ENCODE measurements at regions not wholly inside any gene's neighbourhood (a gene's known extent, or its start where the extent isn't known, plus 50 kb on each side); places are given as distances from the start of the nearest gene placed in this dataset.

DNA sequence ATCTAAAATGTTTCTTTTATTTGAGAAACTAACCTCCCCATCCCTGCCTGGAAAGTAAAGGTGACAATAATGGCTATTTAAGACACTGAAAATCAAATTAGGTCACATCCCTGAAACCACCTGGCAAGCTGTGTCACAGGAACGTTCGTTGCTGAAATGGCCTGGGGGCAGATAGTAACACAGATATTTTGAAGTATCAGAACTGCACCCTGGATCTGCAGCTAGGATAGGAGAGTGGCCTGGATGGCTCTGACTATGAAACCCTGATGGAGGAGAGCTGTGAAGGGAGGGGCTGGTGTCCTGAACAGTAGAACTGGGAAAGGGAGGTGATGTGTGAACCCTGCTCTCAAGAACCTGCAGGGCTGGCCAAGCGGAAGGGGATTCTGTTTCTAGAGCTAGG, 648.3 kb upstream of the CFAP20DC start:
- TF ChIP-seq TARDBP (IDR thresholded peaks at IDR 0.05) (no peak), CTBP1 (IDR thresholded peaks at IDR 0.05; ENCODE audit: borderline replicate concordance) (no peak), SP1 (IDR thresholded peaks at IDR 0.05) (no peak), FOXA1 (IDR thresholded peaks at IDR 0.05) (no peak), SUZ12 (IDR thresholded peaks at IDR 0.05) (no peak), HDGF (IDR thresholded peaks at IDR 0.05; ENCODE audit: borderline replicate concordance) (no peak), FOXK2 (IDR thresholded peaks at IDR 0.05) (no peak), ZNF384 (IDR thresholded peaks at IDR 0.05) (no peak), ELF4 (IDR thresholded peaks at IDR 0.05) (no peak), FOXM1 (IDR thresholded peaks at IDR 0.05; ENCODE audit: borderline replicate concordance) (no peak), ARNT (IDR thresholded peaks at IDR 0.05) (no peak), NFRKB (IDR thresholded peaks at IDR 0.05) (no peak), BHLHE40 (IDR thresholded peaks at IDR 0.05; ENCODE audit: borderline replicate concordance) (no peak), L3MBTL2 (conservative IDR thresholded peaks at IDR 0.05) (no peak), LEF1 (IDR thresholded peaks at IDR 0.05; ENCODE audit: borderline replicate concordance) (no peak)
- TF ChIP-seq, protein P1, sequence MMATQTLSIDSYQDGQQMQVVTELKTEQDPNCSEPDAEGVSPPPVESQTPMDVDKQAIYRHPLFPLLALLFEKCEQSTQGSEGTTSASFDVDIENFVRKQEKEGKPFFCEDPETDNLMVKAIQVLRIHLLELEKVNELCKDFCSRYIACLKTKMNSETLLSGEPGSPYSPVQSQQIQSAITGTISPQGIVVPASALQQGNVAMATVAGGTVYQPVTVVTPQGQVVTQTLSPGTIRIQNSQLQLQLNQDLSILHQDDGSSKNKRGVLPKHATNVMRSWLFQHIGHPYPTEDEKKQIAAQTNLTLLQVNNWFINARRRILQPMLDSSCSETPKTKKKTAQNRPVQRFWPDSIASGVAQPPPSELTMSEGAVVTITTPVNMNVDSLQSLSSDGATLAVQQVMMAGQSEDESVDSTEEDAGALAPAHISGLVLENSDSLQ (IDR thresholded peaks at IDR 0.05): no peak
- DNase-seq (ENCODE audit: extremely low spot score): no peak
- POLR2A ChIA-PET: no interaction called here
- CTCF ChIA-PET: no interaction called here

DNA sequence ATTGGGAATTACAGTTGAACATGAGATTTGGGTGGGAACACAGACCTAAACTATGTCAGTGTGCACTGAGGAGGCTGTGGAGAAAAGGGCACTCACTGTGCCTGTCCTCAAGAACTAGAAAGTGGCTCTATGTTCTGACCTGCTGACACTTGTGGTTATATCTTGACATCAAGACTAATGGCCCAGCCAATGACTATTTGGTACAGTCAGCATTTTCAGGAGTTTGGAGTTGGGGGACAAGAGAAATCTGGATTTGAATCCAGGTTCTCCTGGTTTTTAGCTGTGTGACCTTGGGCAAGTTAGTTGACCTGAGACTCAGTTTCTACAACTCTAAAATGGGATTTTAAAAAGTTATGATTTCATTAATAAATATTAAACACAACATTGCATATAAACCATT, 647.0 kb upstream of the CFAP20DC start:
- DNase-seq (ENCODE audit: extremely low spot score): no peak
- TF ChIP-seq ZNF384 (IDR thresholded peaks at IDR 0.05) (no peak), FOXM1 (IDR thresholded peaks at IDR 0.05; ENCODE audit: borderline replicate concordance) (no peak), LEF1 (IDR thresholded peaks at IDR 0.05; ENCODE audit: borderline replicate concordance) (no peak), SP1 (IDR thresholded peaks at IDR 0.05) (no peak), FOXA1 (IDR thresholded peaks at IDR 0.05) (no peak), FOXK2 (IDR thresholded peaks at IDR 0.05) (no peak), HDGF (IDR thresholded peaks at IDR 0.05; ENCODE audit: borderline replicate concordance) (no peak), NFRKB (IDR thresholded peaks at IDR 0.05) (no peak), ARNT (IDR thresholded peaks at IDR 0.05) (no peak), SUZ12 (IDR thresholded peaks at IDR 0.05) (no peak), TARDBP (IDR thresholded peaks at IDR 0.05) (no peak)
- TF ChIP-seq, protein P1 (IDR thresholded peaks at IDR 0.05): no peak
- CTCF ChIA-PET: no interaction called here
- POLR2A ChIA-PET: no interaction called here

DNA sequence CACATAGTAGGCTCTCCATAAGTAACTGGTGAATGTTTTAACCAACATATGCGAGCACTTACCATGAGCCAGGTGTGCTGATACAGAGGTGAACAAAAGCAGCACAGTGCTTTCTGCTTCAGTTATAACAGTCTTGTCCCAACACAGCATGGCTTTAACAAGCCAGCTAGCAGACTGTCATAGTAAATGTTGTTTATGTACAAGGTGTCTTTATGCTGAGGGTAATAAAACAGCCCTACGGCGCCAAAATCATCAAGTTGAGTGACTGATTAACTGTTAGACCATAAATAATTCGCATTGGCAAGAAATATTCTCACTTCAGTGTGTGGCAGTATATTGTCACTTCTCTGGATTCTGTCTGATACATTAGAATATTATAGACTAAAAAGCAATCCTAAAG, 646.0 kb upstream of the CFAP20DC start:
- ChIA-PET CTCF (no interaction called here), POLR2A (no interaction called here)
- no peak for DNase-seq (ENCODE audit: extremely low spot score)
- TF ChIP-seq FOXK2 (IDR thresholded peaks at IDR 0.05) (no peak), NFRKB (IDR thresholded peaks at IDR 0.05) (no peak)
- TF ChIP-seq, protein P1 (IDR thresholded peaks at IDR 0.05): peak; percentile 86

DNA sequence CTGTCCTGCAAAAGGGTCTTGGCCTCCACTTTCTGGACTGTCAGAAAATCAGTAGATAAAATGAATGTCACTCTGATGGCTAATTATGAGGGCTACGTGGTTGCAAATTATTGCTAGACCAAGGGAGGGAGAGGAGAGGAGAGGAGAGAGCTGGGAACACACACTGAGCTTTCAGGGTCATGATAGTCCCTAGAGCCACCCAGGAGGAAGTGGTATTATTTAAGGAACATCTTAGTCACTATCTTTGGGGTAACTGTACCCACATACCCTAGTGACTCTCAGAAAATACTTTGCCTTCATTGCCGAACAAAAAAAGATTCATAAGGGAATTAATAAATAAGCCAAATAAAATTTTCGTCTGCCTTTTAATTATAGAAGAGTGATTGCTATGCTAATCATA, 642.3 kb upstream of the CFAP20DC start:
- CTCF ChIA-PET: no interaction called here
- DNase-seq (ENCODE audit: extremely low spot score): no peak
- TF ChIP-seq SUZ12 (IDR thresholded peaks at IDR 0.05) (no peak), ZNF384 (IDR thresholded peaks at IDR 0.05) (no peak), ARNT (IDR thresholded peaks at IDR 0.05) (no peak), BHLHE40 (IDR thresholded peaks at IDR 0.05; ENCODE audit: borderline replicate concordance) (no peak), FOXK2 (IDR thresholded peaks at IDR 0.05) (no peak), LEF1 (IDR thresholded peaks at IDR 0.05; ENCODE audit: borderline replicate concordance) (no peak), NFRKB (IDR thresholded peaks at IDR 0.05) (no peak), HDGF (IDR thresholded peaks at IDR 0.05; ENCODE audit: borderline replicate concordance) (no peak), FOXM1 (IDR thresholded peaks at IDR 0.05; ENCODE audit: borderline replicate concordance) (no peak), CTBP1 (IDR thresholded peaks at IDR 0.05; ENCODE audit: borderline replicate concordance) (no peak), ELF4 (IDR thresholded peaks at IDR 0.05) (no peak), SP1 (IDR thresholded peaks at IDR 0.05) (no peak), FOXA1 (IDR thresholded peaks at IDR 0.05) (no peak), L3MBTL2 (conservative IDR thresholded peaks at IDR 0.05) (no peak), TARDBP (IDR thresholded peaks at IDR 0.05) (no peak)
- TF ChIP-seq, protein P1 (IDR thresholded peaks at IDR 0.05): no peak
- POLR2A ChIA-PET: no interaction called here

DNA sequence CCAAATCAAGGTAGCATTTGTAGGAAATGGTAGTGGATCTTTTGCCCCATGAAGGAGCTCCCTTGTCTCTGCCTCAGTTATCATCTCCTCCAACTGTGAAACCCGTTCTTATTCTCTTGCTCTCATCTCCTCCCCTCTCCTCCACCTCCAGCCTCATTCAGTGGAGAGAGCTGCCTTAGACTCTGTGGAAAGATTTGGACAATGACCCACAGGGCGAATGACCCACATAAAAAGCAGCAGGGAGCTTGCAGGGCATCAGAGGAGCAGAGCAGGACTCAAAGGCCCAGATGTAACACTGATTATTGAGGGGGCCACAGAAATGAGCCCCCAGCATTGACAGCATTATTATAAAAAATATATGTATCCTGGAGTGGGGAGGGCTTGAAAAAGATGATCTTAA, 641.1 kb upstream of the CFAP20DC start:
- POLR2A ChIA-PET: no interaction called here
- CTCF ChIA-PET: no interaction called here
- no peak for DNase-seq (ENCODE audit: extremely low spot score)
- TF ChIP-seq, protein P1 (IDR thresholded peaks at IDR 0.05): no peak
- TF ChIP-seq SP1 (IDR thresholded peaks at IDR 0.05) (no peak), TARDBP (IDR thresholded peaks at IDR 0.05) (no peak), HDGF (IDR thresholded peaks at IDR 0.05; ENCODE audit: borderline replicate concordance) (no peak), FOXA1 (IDR thresholded peaks at IDR 0.05) (no peak), FOXM1 (IDR thresholded peaks at IDR 0.05; ENCODE audit: borderline replicate concordance) (no peak), SUZ12 (IDR thresholded peaks at IDR 0.05) (no peak), FOXK2 (IDR thresholded peaks at IDR 0.05) (no peak), NFRKB (IDR thresholded peaks at IDR 0.05) (no peak), LEF1 (IDR thresholded peaks at IDR 0.05; ENCODE audit: borderline replicate concordance) (no peak), BHLHE40 (IDR thresholded peaks at IDR 0.05; ENCODE audit: borderline replicate concordance) (no peak), CTBP1 (IDR thresholded peaks at IDR 0.05; ENCODE audit: borderline replicate concordance) (no peak), L3MBTL2 (conservative IDR thresholded peaks at IDR 0.05) (no peak), ELF4 (IDR thresholded peaks at IDR 0.05) (no peak), ARNT (IDR thresholded peaks at IDR 0.05) (no peak), ZNF384 (IDR thresholded peaks at IDR 0.05) (no peak)
